Gastrocnemius medialis (tissue), 4 donors: ENCODE measurements at regions not wholly inside any gene's neighbourhood (a gene's known extent, or its start where the extent isn't known, plus 50 kb on each side); places are given as distances from the start of the nearest gene placed in this dataset.

Experiments
- ATAC-seq, 2 donors: fragments of 150-250 bp; one replicate each; pipeline ENCODE4 v1.9.1; 2016
- DNase-seq, 2 donors: peaks; one replicate each; pipeline ENCODE4 v3.0.0-alpha.2; 2019
- H3K27ac ChIP-seq, 4 donors: fragments of 200-600 bp; sonication (generic); 1 replicate in 1 of 4; 2 replicates in 3 of 4; pipeline ENCODE4 v1.5.1; 2016 to 2018; ENCODE audit warnings: mild to moderate bottlenecking in 2 of 4, moderate library complexity in 1 of 4
- H3K27me3 ChIP-seq, 3 donors: fragments of 200-600 bp; sonication (generic) in 2 of 3; 1 replicate in 1 of 3; 2 replicates in 2 of 3; pipeline versions ENCODE4 v1.5.1 to v1.6.0; 2016 to 2019; ENCODE audit warnings: mild to moderate bottlenecking in 1 of 3, moderate library complexity in 1 of 3
- H3K36me3 ChIP-seq, 2 donors: fragments of 200-600 bp; sonication (generic) in 1 of 2; one replicate each; pipeline ENCODE4 v1.5.1; 2017 to 2018
- H3K4me1 ChIP-seq, 2 donors: fragments of 200-600 bp; sonication (generic) in 1 of 2; one replicate each; pipeline ENCODE4 v1.5.1; 2016 to 2017; ENCODE audit warnings: mild to moderate bottlenecking in 2 of 2
- H3K4me3 ChIP-seq, 4 donors: fragments of 200-600 bp; sonication (generic) in 3 of 4; 1 replicate in 1 of 4; 2 replicates in 3 of 4; pipeline ENCODE4 v1.5.1; 2016 to 2019; ENCODE audit warnings: mild to moderate bottlenecking in 2 of 4
- H3K9me3 ChIP-seq, 3 donors: fragments of 200-600 bp; sonication (generic) in 2 of 3; 1 replicate in 1 of 3; 2 replicates in 2 of 3; pipeline ENCODE4 v1.5.1; 2016 to 2019
- POLR2A ChIP-seq, 2 donors: fragments of 450-650 bp; IDR thresholded peaks; one replicate each; pipeline ENCODE4 v1.6.1; 2017; ENCODE audit warnings: antibody characterized with exemption in 2 of 2, mild to moderate bottlenecking in 2 of 2, moderate library complexity in 2 of 2
- in situ Hi-C, 4 donors: fragments of 200-750 bp; cut with MboI; loops; one replicate each; pipeline versions ENCODE4 v1.15.0 to v1.8.0; 2017; ENCODE audit warnings: low sequenced_read_pairs in 4 of 4
- intact Hi-C: fragments of 100-400 bp; cut with DNase I; formaldehyde crosslinking; loops from one replicate; pipeline ENCODE4 v1.15.1; 2023; ENCODE audit warnings: low total_unique reads
- TF ChIP-seq, protein P1 (sequence below), 5 experiments: fragments of 450-650 bp in 3 of 5; fragments of 200-600 bp in 2 of 5; sonication (generic) in 2 of 5; IDR thresholded peaks in 4 of 5; conservative IDR thresholded peaks in 1 of 5; 1 replicate in 4 of 5; 2 replicates in 1 of 5; pipeline ENCODE4 v1.5.1; 2016 to 2019; ENCODE audit warnings: antibody characterized with exemption in 5 of 5, mild to moderate bottlenecking in 3 of 5, moderate library complexity in 3 of 5

DNA sequence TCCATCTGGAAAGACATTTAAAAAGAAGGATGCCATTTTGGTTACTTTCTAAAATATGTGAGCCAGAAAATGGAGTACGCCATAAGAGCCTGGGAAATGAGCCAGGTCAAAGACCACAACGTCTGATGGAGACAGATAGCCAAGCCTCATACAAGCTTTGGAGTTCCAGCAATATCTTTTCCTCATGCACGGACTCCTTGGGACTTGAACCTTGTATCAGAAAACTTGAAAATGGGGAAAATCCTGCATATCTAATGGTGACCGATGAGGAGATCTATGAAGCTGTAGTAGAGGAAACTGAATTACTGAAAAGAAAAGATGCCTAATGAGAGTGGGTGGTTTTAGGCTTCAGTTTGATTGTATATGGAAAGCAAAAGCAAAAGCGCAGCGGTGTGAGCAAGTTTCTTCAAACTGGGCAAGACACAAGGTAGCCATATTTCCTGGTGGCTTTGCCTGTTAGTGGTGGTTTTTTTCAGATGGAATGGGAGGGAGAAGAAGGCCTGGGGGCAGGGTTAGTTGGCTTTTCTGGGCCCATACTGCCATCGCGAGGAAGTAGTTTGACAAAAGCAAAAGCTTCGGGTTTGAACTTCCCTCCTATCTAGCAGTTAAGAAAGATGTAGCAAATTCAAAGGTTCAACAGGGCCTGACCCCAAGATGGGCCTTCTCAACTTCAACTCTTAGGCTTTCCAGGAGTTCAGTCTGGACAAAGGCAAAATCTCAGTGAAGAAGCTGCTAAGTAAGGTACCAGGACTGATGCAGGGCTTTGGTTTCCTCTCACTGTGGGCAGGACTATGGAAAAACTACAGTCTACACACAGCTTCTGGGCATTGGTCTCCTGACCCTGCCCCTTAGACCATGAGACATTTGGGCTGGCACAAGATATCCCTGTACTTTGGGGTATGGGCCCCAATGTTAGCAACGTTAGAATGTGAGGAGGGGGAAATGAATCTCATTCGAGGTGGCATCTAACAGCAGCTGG is 210.0 kb upstream of the STK26 start:
- Histone ChIP-seq H3K4me1 (no peaks in the 10 kb centered on the region), H3K27ac (peak overlapping the region; percentile 39 to 71 (median 59)), H3K27me3 (no peaks in the 10 kb centered on the region), H3K9me3 (no peaks in the 10 kb centered on the region), H3K36me3 (no peaks in the 10 kb centered on the region), H3K4me3 (peak overlapping the region; percentile 31 to 65 (median 54))
- peak; percentile 62 for ATAC-seq
- intact Hi-C loops (no loop called here), in situ Hi-C loops (no loop called here)
- TF ChIP-seq POLR2A (IDR thresholded peaks at IDR 0.05), result no peak
- TF ChIP-seq, protein P1, sequence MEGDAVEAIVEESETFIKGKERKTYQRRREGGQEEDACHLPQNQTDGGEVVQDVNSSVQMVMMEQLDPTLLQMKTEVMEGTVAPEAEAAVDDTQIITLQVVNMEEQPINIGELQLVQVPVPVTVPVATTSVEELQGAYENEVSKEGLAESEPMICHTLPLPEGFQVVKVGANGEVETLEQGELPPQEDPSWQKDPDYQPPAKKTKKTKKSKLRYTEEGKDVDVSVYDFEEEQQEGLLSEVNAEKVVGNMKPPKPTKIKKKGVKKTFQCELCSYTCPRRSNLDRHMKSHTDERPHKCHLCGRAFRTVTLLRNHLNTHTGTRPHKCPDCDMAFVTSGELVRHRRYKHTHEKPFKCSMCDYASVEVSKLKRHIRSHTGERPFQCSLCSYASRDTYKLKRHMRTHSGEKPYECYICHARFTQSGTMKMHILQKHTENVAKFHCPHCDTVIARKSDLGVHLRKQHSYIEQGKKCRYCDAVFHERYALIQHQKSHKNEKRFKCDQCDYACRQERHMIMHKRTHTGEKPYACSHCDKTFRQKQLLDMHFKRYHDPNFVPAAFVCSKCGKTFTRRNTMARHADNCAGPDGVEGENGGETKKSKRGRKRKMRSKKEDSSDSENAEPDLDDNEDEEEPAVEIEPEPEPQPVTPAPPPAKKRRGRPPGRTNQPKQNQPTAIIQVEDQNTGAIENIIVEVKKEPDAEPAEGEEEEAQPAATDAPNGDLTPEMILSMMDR (IDR thresholded peaks at IDR 0.05 in 4 of 5, conservative IDR thresholded peaks at IDR 0.05 in 1 of 5), result peak in 4 of 5 experiments; percentile 5 to 64 (median 37)
- no peak for DNase-seq

DNA sequence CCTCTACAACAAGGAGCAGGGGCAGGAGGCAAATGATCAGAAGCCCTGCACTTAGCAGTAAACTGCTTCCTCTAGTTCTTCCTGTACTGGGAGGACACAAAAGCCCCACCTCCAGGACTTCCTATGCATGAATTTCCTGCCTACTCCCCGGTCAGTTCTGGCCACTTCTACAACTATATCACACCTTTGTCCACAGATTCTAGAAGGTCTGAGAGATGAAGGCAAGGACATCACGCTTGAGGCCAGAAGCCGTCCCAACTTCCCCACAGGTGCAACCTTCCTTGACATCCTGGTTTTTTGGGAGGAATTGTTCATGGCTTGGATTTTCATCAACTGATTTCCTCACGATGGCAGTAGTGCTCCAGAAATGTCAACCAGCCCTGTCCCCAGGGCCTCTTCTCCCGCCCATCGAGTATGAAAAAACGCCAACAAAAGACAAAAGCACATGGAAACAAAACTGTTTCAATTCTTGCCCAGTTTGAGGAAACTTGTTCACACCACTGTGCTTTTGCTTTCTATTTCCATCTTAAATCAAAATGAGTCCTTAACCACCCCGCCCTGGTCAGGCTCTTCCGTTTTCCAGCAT is 206.5 kb upstream of the STK26 start:
- H3K36me3 ChIP-seq, result no peaks in the 10 kb centered on the region
- H3K9me3 ChIP-seq, result no peaks in the 10 kb centered on the region
- intact Hi-C loops (loop anchor here (2.0 kb wide), 1 partner anchor 64 kb away; no protein-coding TSS in a partner anchor), in situ Hi-C loops (no loop called here)
- H3K4me3 ChIP-seq, result peak overlapping the region in 3 of 4 donors; percentile 31 to 57 (median 50)
- H3K4me1 ChIP-seq, result no peaks in the 10 kb centered on the region
- TF ChIP-seq POLR2A (IDR thresholded peaks at IDR 0.05), result no peak
- TF ChIP-seq, protein P1 (IDR thresholded peaks at IDR 0.05 in 4 of 5, conservative IDR thresholded peaks at IDR 0.05 in 1 of 5), result peak in 4 of 5 experiments; percentile 19 to 74 (median 64)
- ATAC-seq (peak; percentile 77 to 85), DNase-seq (peak; percentile 20 to 30)
- H3K27me3 ChIP-seq, result no peaks in the 10 kb centered on the region
- peak overlapping the region; percentile 55 to 71 (median 66) for H3K27ac ChIP-seq

DNA sequence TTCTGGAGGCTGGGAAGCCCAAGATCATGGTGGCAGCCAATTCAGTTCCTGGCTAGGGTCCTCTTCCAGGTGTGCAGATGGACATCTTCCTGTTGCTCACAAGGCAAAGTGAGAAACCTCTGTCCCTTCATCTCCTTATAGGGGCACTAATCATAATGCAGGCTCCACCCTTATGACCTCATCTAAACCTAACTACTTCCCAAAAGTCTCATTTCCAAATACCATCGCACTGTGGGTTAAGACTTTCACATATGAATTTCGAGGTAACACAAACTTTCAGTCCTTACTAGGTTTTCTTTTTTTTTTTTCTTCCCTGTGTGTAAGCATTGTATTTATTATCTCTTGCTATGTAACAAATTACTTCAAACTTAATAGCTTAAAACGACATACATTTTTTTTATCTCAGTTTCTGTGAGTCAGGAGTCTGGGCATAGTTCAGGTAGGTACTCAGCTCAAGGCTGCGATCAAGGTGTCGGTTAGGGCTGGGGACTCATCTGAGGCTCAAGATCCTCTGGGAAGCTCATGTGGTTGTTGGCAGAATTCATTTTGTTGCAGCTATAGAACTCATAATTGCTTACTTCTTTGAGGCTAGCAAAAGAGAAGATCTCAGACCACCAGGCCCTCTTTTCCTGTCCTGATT is 204.7 kb upstream of the STK26 start:
- no peak for DNase-seq
- Histone ChIP-seq H3K27ac (no peak overlapping the region), H3K27me3 (no peaks in the 10 kb centered on the region), H3K36me3 (no peaks in the 10 kb centered on the region), H3K4me3 (no peak overlapping the region), H3K4me1 (peaks cover 0 to 4% of the 10 kb centered on the region in 2 donors), H3K9me3 (no peaks in the 10 kb centered on the region)
- intact Hi-C loops, result no loop called here
- in situ Hi-C loops, result no loop called here
- TF ChIP-seq, protein P1 (IDR thresholded peaks at IDR 0.05 in 4 of 5, conservative IDR thresholded peaks at IDR 0.05 in 1 of 5), result no peak
- TF ChIP-seq POLR2A (IDR thresholded peaks at IDR 0.05), result no peak
- ATAC-seq, result no peak

DNA sequence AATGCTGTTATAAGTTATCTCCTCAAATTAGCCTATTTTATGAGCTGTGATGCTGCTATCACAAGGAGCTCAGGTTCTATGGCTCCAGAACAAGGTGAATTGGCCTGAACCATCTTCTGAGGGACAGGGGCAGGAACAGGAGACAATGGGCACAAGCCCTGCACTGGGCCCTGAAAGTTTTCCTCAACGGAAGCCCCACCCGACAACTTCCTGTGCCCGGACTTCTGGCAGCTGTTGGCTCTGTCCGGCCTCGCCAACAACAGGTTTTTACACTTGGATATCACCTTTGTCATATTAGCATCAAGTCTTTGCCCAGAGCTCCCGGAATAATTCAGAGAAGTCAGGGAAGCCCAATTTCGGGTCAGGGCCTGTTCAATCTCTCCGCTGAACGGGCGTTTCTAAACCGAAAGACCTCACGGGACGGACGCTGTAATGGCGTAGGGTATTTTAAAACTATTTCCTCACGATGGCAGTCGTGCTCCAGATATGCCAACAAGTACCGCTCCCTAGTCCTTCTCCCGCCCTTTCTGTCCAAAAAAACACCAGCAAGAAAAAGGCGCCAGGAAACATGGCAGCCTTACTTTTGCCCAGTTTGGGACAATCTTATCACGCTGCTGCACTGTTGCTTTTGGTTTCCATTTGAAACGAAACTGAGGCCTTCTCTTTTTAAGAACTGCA is 201.0 kb upstream of the STK26 start:
- ATAC-seq (peak; percentile 36 to 42), DNase-seq (no peak)
- H3K9me3 ChIP-seq, result no peaks in the 10 kb centered on the region
- in situ Hi-C loops (no loop called here), intact Hi-C loops (loop anchor here (2.0 kb wide), 2 partner anchors 29 to 75 kb away; no protein-coding TSS in a partner anchor)
- peak overlapping the region; percentile 46 to 73 (median 60) for H3K27ac ChIP-seq
- peaks cover 0 to 4% of the 10 kb centered on the region in 2 donors for H3K4me1 ChIP-seq
- no peaks in the 10 kb centered on the region for H3K36me3 ChIP-seq
- no peaks in the 10 kb centered on the region for H3K27me3 ChIP-seq
- TF ChIP-seq, protein P1 (IDR thresholded peaks at IDR 0.05 in 4 of 5, conservative IDR thresholded peaks at IDR 0.05 in 1 of 5), result peak in 3 of 5 experiments; percentile 51 to 77 (median 68)
- no peak for TF ChIP-seq POLR2A (IDR thresholded peaks at IDR 0.05)
- peak overlapping the region in 2 of 4 donors; percentile 49 to 55 for H3K4me3 ChIP-seq
